Kidney (tissue), 13 donors: ENCODE measurements at regions not wholly inside any gene's neighbourhood (a gene's known extent, or its start where the extent isn't known, plus 50 kb on each side); places are given as distances from the start of the nearest gene placed in this dataset.
A peak's percentile ranks its signal among the peaks of the same experiment; 100 is the strongest.

Experiments used
- DNase-seq, 5 donors: peaks; one replicate each; pipeline ENCODE4 v3.0.0-alpha.2; 2013 to 2020
- FAIRE-seq: peaks from 2 replicates; lab custom pipeline; 2012; peaks lifted over from hg19 to GRCh38; lab: Jason Lieb, UNC
- H3K27ac ChIP-seq, 2 donors: one replicate each; pipeline ENCODE4 v1.7.0; 2013; ENCODE audit warnings: low read depth in 2 of 2, low read length in 2 of 2, inconsistent platforms in 1 of 2
- H3K27me3 ChIP-seq: one replicate; pipeline ENCODE4 v1.7.1; 2013; ENCODE audit warnings: low read length, inconsistent platforms; ENCODE audit not compliant: control insufficient read depth, insufficient read depth
- H3K36me3 ChIP-seq, 3 donors: one replicate each; pipeline versions ENCODE4 v1.7.0 to v1.7.1; 2013; ENCODE audit warnings: low read length in 3 of 3, control low read depth in 1 of 3, inconsistent platforms in 1 of 3; ENCODE audit not compliant: insufficient read depth in 3 of 3, control insufficient read depth in 2 of 3
- H3K4me1 ChIP-seq, 3 donors: one replicate each; pipeline versions ENCODE4 v1.7.0 to v1.7.1; 2013; ENCODE audit warnings: low read length in 3 of 3, inconsistent platforms in 1 of 3, low read depth in 1 of 3; ENCODE audit not compliant: control insufficient read depth in 2 of 3, insufficient read depth in 2 of 3
- H3K4me3 ChIP-seq, 3 donors: one replicate each; pipeline versions ENCODE4 v1.7.0 to v1.8.1; 2013; ENCODE audit warnings: low read length in 3 of 3, control low read depth in 1 of 3, inconsistent platforms in 1 of 3
- H3K9ac ChIP-seq, 3 donors: one replicate each; pipeline versions ENCODE4 v1.7.0 to v1.7.1; 2013; ENCODE audit warnings: low read length in 3 of 3, control low read depth in 1 of 3, inconsistent platforms in 1 of 3
- H3K9me3 ChIP-seq, 3 donors: one replicate each; pipeline versions ENCODE4 v1.7.0 to v1.7.1; 2013; ENCODE audit warnings: low read length in 3 of 3, control low read depth in 1 of 3, inconsistent platforms in 1 of 3; ENCODE audit not compliant: control insufficient read depth in 2 of 3, insufficient read depth in 1 of 3
- CTCF ChIP-seq: IDR thresholded peaks from 3 replicates; pipeline ENCODE4 v1.5.1; 2012; ENCODE audit warnings: mild to moderate bottlenecking, moderate library complexity, borderline replicate concordance; ENCODE audit not compliant: insufficient read depth; ENCODE audit errors: extremely low read depth
- intact Hi-C: fragments of 100-400 bp; cut with DNase I; formaldehyde crosslinking; loops from one replicate; pipeline ENCODE4 v1.11.1; 2022
- donor health status: control.
- donor health status: control.
- donor health status: control.
- donor health status: control.
- donor health status: control.
- donor health status: DM: yes; HTN: yes; CAD: no.
- donor health status: Normal renal cell carcinoma (clear cell type).

- H3K9me3 ChIP-seq = no peaks in the 10 kb centered on the region
- H3K9ac ChIP-seq = no peak overlapping the region
- no peak for TF ChIP-seq CTCF
- no peak overlapping the region for H3K27ac ChIP-seq
- no peaks in the 10 kb centered on the region for H3K4me1 ChIP-seq
- FAIRE-seq (no peak), DNase-seq (no peak)
- no peaks in the 10 kb centered on the region for H3K36me3 ChIP-seq
- H3K27me3 ChIP-seq = no peaks in the 10 kb centered on the region
- H3K4me3 ChIP-seq = no peak overlapping the region
- intact Hi-C loops = no loop called here
These were observed 363.8 kb upstream of the USP15 start for GRCh38 chr12:61896436-61896835.

- DNase-seq = no peak
- H3K9ac ChIP-seq = no peak overlapping the region
- no peaks in the 10 kb centered on the region for H3K36me3 ChIP-seq
- no peak overlapping the region for H3K4me3 ChIP-seq
- intact Hi-C loops = no loop called here
- no peaks in the 10 kb centered on the region for H3K9me3 ChIP-seq
- no peaks in the 10 kb centered on the region for H3K27me3 ChIP-seq
- H3K4me1 ChIP-seq = no peaks in the 10 kb centered on the region
- H3K27ac ChIP-seq = no peak overlapping the region
- no peak for TF ChIP-seq CTCF
- FAIRE-seq = no peak
These were observed 357.8 kb upstream of the USP15 start for GRCh38 chr12:61902403-61902802.

GRCh38 chr12:61911113-61911512 lies 349.1 kb upstream of the USP15 start:
- intact Hi-C loops = no loop called here
- Histone ChIP-seq H3K9me3 (no peaks in the 10 kb centered on the region), H3K36me3 (no peaks in the 10 kb centered on the region), H3K27me3 (no peaks in the 10 kb centered on the region), H3K9ac (no peak overlapping the region), H3K4me3 (no peak overlapping the region), H3K4me1 (no peaks in the 10 kb centered on the region), H3K27ac (no peak overlapping the region)
- no peak for TF ChIP-seq CTCF
- FAIRE-seq (no peak), DNase-seq (no peak)

GRCh38 chr12:61915420-61915819 lies 344.8 kb upstream of the USP15 start:
- no peaks in the 10 kb centered on the region for H3K4me1 ChIP-seq
- H3K27me3 ChIP-seq = no peaks in the 10 kb centered on the region
- no peak overlapping the region for H3K4me3 ChIP-seq
- intact Hi-C loops = no loop called here
- no peak overlapping the region for H3K27ac ChIP-seq
- TF ChIP-seq CTCF = no peak
- FAIRE-seq (no peak), DNase-seq (peak in 2 of 5 donors; percentile 4 to 5)
- H3K36me3 ChIP-seq = no peaks in the 10 kb centered on the region
- peaks cover 0 to 2% (median 0%) of the 10 kb centered on the region in 3 donors for H3K9me3 ChIP-seq
- no peak overlapping the region for H3K9ac ChIP-seq
